ENCODE measurements at regions not wholly inside any gene's neighbourhood (a gene's known extent, or its start where the extent isn't known, plus 50 kb on each side); places are given as distances from the start of the nearest gene placed in this dataset.

GRCh38 chr3:162111861-162112260 lies 615.3 kb downstream of the OTOL1 start:
- no peak overlapping the region for H3K27ac Mint-ChIP-seq
- no peaks in the 10 kb centered on the region for H3K36me3 ChIP-seq
- H3K4me3 ChIP-seq = no peak overlapping the region
- peaks cover 15% of the 10 kb centered on the region for H3K4me1 Mint-ChIP-seq
- H4K20me1 ChIP-seq (ENCODE audit: low read depth) = no peaks in the 10 kb centered on the region
- H3K27me3 ChIP-seq = no peaks in the 10 kb centered on the region
- no peak overlapping the region for H3K4me2 ChIP-seq
- H3K4me1 ChIP-seq = no peaks in the 10 kb centered on the region
- no peak overlapping the region for H3K27ac ChIP-seq
- H3K36me3 Mint-ChIP-seq = no peaks in the 10 kb centered on the region
- TF ChIP-seq EZH2 (IDR thresholded peaks at IDR 0.05) (no peak), EZH2phosphoT487 (IDR thresholded peaks at IDR 0.05) (no peak), CTCF (IDR thresholded peaks at IDR 0.05) (no peak)
- H3K9ac ChIP-seq = no peak overlapping the region
- no peaks in the 10 kb centered on the region for H3K9me3 ChIP-seq (ENCODE audit: low read depth)
- no peaks in the 10 kb centered on the region for H3K27me3 Mint-ChIP-seq (ENCODE audit: insufficient read depth, low read depth)
- H3K9me3 Mint-ChIP-seq = no peaks in the 10 kb centered on the region
- DNase-seq (ENCODE audit: low spot score) = no peak
- H3K4me3 Mint-ChIP-seq = no peak overlapping the region
- H3F3A ChIP-seq (ENCODE audit: low read depth) = no peaks in the 10 kb centered on the region
- H2AFZ ChIP-seq (replicated peaks) = no peak overlapping the region
- no peaks in the 10 kb centered on the region for H3K79me2 ChIP-seq (ENCODE audit: low read depth)

GRCh38 chr3:162112719-162113118 lies 616.1 kb downstream of the OTOL1 start:
- no peak overlapping the region for H3K4me3 ChIP-seq
- no peak for DNase-seq (ENCODE audit: low spot score)
- Mint-ChIP-seq H3K27me3 (ENCODE audit: insufficient read depth, low read depth) (no peaks in the 10 kb centered on the region), H3K4me3 (no peak overlapping the region), H3K36me3 (no peaks in the 10 kb centered on the region), H3K27ac (no peak overlapping the region), H3K9me3 (no peaks in the 10 kb centered on the region), H3K4me1 (peaks cover 15% of the 10 kb centered on the region)
- no peaks in the 10 kb centered on the region for H3K79me2 ChIP-seq (ENCODE audit: low read depth)
- H2AFZ ChIP-seq (replicated peaks) = no peak overlapping the region
- H4K20me1 ChIP-seq (ENCODE audit: low read depth) = no peaks in the 10 kb centered on the region
- H3K9ac ChIP-seq = no peak overlapping the region
- no peak for TF ChIP-seq CTCF (IDR thresholded peaks at IDR 0.05)
- no peak for TF ChIP-seq EZH2 (IDR thresholded peaks at IDR 0.05)
- no peak for TF ChIP-seq EZH2phosphoT487 (IDR thresholded peaks at IDR 0.05)
- no peaks in the 10 kb centered on the region for H3F3A ChIP-seq (ENCODE audit: low read depth)
- H3K36me3 ChIP-seq = no peaks in the 10 kb centered on the region
- H3K9me3 ChIP-seq (ENCODE audit: low read depth) = no peaks in the 10 kb centered on the region
- no peaks in the 10 kb centered on the region for H3K27me3 ChIP-seq
- no peak overlapping the region for H3K4me2 ChIP-seq
- H3K4me1 ChIP-seq = peaks cover 4% of the 10 kb centered on the region
- H3K27ac ChIP-seq = no peak overlapping the region

- Histone ChIP-seq H3K4me3 (no peak overlapping the region), H3K27ac (no peak overlapping the region), H3K9me3 (ENCODE audit: low read depth) (no peaks in the 10 kb centered on the region), H3K27me3 (no peaks in the 10 kb centered on the region), H3F3A (ENCODE audit: low read depth) (no peaks in the 10 kb centered on the region), H3K4me2 (no peak overlapping the region), H3K79me2 (ENCODE audit: low read depth) (no peaks in the 10 kb centered on the region), H3K36me3 (no peaks in the 10 kb centered on the region), H4K20me1 (ENCODE audit: low read depth) (no peaks in the 10 kb centered on the region), H3K4me1 (peaks cover 9% of the 10 kb centered on the region), H2AFZ (replicated peaks) (peak overlapping the region; percentile 90), H3K9ac (no peak overlapping the region)
- no peak for TF ChIP-seq EZH2phosphoT487 (IDR thresholded peaks at IDR 0.05)
- no peak for TF ChIP-seq EZH2 (IDR thresholded peaks at IDR 0.05)
- no peak for TF ChIP-seq CTCF (IDR thresholded peaks at IDR 0.05)
- DNase-seq (ENCODE audit: low spot score) = no peak
- no peak overlapping the region for H3K4me3 Mint-ChIP-seq
- no peaks in the 10 kb centered on the region for H3K36me3 Mint-ChIP-seq
- peaks cover 3% of the 10 kb centered on the region for H3K4me1 Mint-ChIP-seq
- H3K27ac Mint-ChIP-seq = no peak overlapping the region
- no peaks in the 10 kb centered on the region for H3K9me3 Mint-ChIP-seq
- H3K27me3 Mint-ChIP-seq (ENCODE audit: insufficient read depth, low read depth) = no peaks in the 10 kb centered on the region
These were observed 621.4 kb downstream of the OTOL1 start for GRCh38 chr3:162117961-162118360.
